ENCODE measurements at regions not wholly inside any gene's neighbourhood (a gene's known extent, or its start where the extent isn't known, plus 50 kb on each side); places are given as distances from the start of the nearest gene placed in this dataset.
A peak's percentile ranks its signal among the peaks of the same experiment; 100 is the strongest.
"Not testable (repeated sequence)": the region's sequence is repeated elsewhere in the genome, so short reads cannot be mapped to it uniquely, and the experiment has no call there.

- H3K36me3 Mint-ChIP-seq (ENCODE audit: low read depth), result no peaks in the 10 kb centered on the region
- H3K27ac Mint-ChIP-seq, result peak overlapping the region; percentile 17
- peaks cover 8% of the 10 kb centered on the region for H3K9me3 Mint-ChIP-seq
- no peak overlapping the region for H3K4me3 Mint-ChIP-seq
- TF ChIP-seq CTCF (IDR thresholded peaks at IDR 0.05), result no peak
- H3K4me1 Mint-ChIP-seq, result no peaks in the 10 kb centered on the region
- H3K27me3 Mint-ChIP-seq (ENCODE audit: low read depth, poor library complexity), result peaks cover 11% of the 10 kb centered on the region
- DNase-seq, result no peak
Measured at GRCh38 chr10:8677642-8678041, 623.2 kb downstream of the GATA3 start.

GRCh38 chr10:8684916-8685315, 630.4 kb downstream of the GATA3 start:
- peak overlapping the region; percentile 53 for H3K27ac Mint-ChIP-seq

GRCh38 chr10:8688881-8689280, 634.4 kb downstream of the GATA3 start:
- no peak for TF ChIP-seq CTCF (IDR thresholded peaks at IDR 0.05)
- Mint-ChIP-seq H3K27ac (no peak overlapping the region), H3K4me1 (peaks cover 26% of the 10 kb centered on the region), H3K36me3 (ENCODE audit: low read depth) (no peaks in the 10 kb centered on the region), H3K27me3 (ENCODE audit: low read depth, poor library complexity) (peaks cover 9% of the 10 kb centered on the region), H3K9me3 (no peaks in the 10 kb centered on the region), H3K4me3 (no peak overlapping the region)
- no peak for DNase-seq

More at GRCh38 chr10:8684916-8685315, 630.4 kb downstream of the GATA3 start:
- H3K4me1 Mint-ChIP-seq; DNase-seq; H3K4me3 Mint-ChIP-seq; H3K9me3 Mint-ChIP-seq; H3K36me3 Mint-ChIP-seq (ENCODE audit: low read depth): not testable (repeated sequence)
- peaks cover 13% of the 10 kb centered on the region for H3K27me3 Mint-ChIP-seq (ENCODE audit: low read depth, poor library complexity)

GRCh38 chr10:8691498-8692017, 637.1 kb downstream of the GATA3 start:
- TF ChIP-seq CTCF (IDR thresholded peaks at IDR 0.05), result no peak
- H3K4me3 Mint-ChIP-seq, result no peak overlapping the region
- H3K27ac Mint-ChIP-seq, result no peak overlapping the region
- no peaks in the 10 kb centered on the region for H3K9me3 Mint-ChIP-seq
- peaks cover 3% of the 10 kb centered on the region for H3K27me3 Mint-ChIP-seq (ENCODE audit: low read depth, poor library complexity)
- H3K36me3 Mint-ChIP-seq (ENCODE audit: low read depth), result no peaks in the 10 kb centered on the region
- no peak for DNase-seq
- H3K4me1 Mint-ChIP-seq, result peaks cover 41% of the 10 kb centered on the region

- not testable (repeated sequence) for H3K9me3 Mint-ChIP-seq; H3K36me3 Mint-ChIP-seq (ENCODE audit: low read depth); H3K4me3 Mint-ChIP-seq; DNase-seq; H3K27me3 Mint-ChIP-seq (ENCODE audit: low read depth, poor library complexity)
- Mint-ChIP-seq H3K27ac (peak overlapping the region; percentile 42), H3K4me1 (peaks cover 49% of the 10 kb centered on the region)
Measured at GRCh38 chr10:8693635-8694034, 639.1 kb downstream of the GATA3 start.

- H3K9me3 Mint-ChIP-seq, result peaks cover 24% of the 10 kb centered on the region
- H3K27ac Mint-ChIP-seq, result no peak overlapping the region
- peaks cover 56% of the 10 kb centered on the region for H3K4me1 Mint-ChIP-seq
- peaks cover 3% of the 10 kb centered on the region for H3K27me3 Mint-ChIP-seq (ENCODE audit: low read depth, poor library complexity)
- TF ChIP-seq CTCF (IDR thresholded peaks at IDR 0.05), result no peak
- H3K36me3 Mint-ChIP-seq (ENCODE audit: low read depth), result peaks cover 9% of the 10 kb centered on the region
- no peak overlapping the region for H3K4me3 Mint-ChIP-seq
- no peak for DNase-seq
Measured at GRCh38 chr10:8696746-8697145, 642.3 kb downstream of the GATA3 start.

GRCh38 chr10:8700689-8701088, 646.2 kb downstream of the GATA3 start:
- Mint-ChIP-seq H3K27ac (no peak overlapping the region), H3K9me3 (peaks cover 24% of the 10 kb centered on the region), H3K27me3 (ENCODE audit: low read depth, poor library complexity) (peaks cover 3% of the 10 kb centered on the region), H3K4me1 (peaks cover 42% of the 10 kb centered on the region), H3K36me3 (ENCODE audit: low read depth) (peaks cover 9% of the 10 kb centered on the region), H3K4me3 (no peak overlapping the region)
- DNase-seq, result no peak
- TF ChIP-seq CTCF (IDR thresholded peaks at IDR 0.05), result no peak

Measured in nephron progenitor cell (in vitro differentiated cells).